HCT116 (cell line): ENCODE measurements at regions not wholly inside any gene's neighbourhood (a gene's known extent, or its start where the extent isn't known, plus 50 kb on each side); places are given as distances from the start of the nearest gene placed in this dataset.

Source experiments
- ATAC-seq: fragments of 200-7000 bp; cut with Tn5 transposase; 2 replicates; pipeline ENCODE4 v1.9.1; 2020; ENCODE audit warnings: mild to moderate bottlenecking, moderate library complexity
- BruUV-seq: library from RNA; stranded (reverse); fragments of 400-500 nt; replicated peaks from 2 replicates; lab custom pipeline; 2021; lab: Mats Ljungman, UMichigan
- CTCF ChIA-PET: fragments of 300-600 bp; sonication (Branson Sonifier 250); formaldehyde crosslinking; loops from one replicate; lab custom pipeline; 2021; ENCODE audit warnings: antibody characterized with exemption; lab: Charles Lee
- POLR2A ChIA-PET: fragments of 300-600, 350-600 bp; sonication (Branson Sonifier 250); formaldehyde crosslinking; loops from one replicate; lab custom pipeline; 2021; ENCODE audit warnings: antibody characterized with exemption; lab: Charles Lee
- RAD21 ChIA-PET, 2 experiments: fragments of 300-600 bp; sonication (Branson Sonifier 250); formaldehyde crosslinking; loops; one replicate each; lab custom pipeline; 2023; ENCODE audit warnings: low total read pairs in 2 of 2; ENCODE audit not compliant: uncharacterized antibody in 2 of 2, unreplicated experiment in 2 of 2, low non-redundant PET in 1 of 2; lab: Charles Lee
- DNase-seq: peaks from one replicate; pipeline ENCODE4 v3.0.0-alpha.2; 2010; ENCODE audit warnings: low read depth, low spot score
- H2AFZ ChIP-seq: fragments of 200-600 bp; shearing (Covaris generic), sonication (generic); 2 replicates; pipeline ENCODE4 v1.6.1; 2017; ENCODE audit warnings: low read depth, mixed run types, mixed read lengths, antibody characterized with exemption, low read length; ENCODE audit not compliant: poor library complexity, severe bottlenecking
- H3K27ac ChIP-seq: 2 replicates; pipeline ENCODE4 v1.5.1; 2012; ENCODE audit warnings: low read depth, low read length
- H3K27me3 ChIP-seq: fragments of 200-600 bp; sonication (generic); 2 replicates; pipeline ENCODE4 v1.6.1; 2016; ENCODE audit warnings: mixed run types, low read length, mixed read lengths; ENCODE audit not compliant: insufficient read depth
- H3K36me3 ChIP-seq, 2 experiments: fragments of 200-500 bp in 1 of 2; fragments of 200-600 bp in 1 of 2; sonication (Bioruptor generic) in 1 of 2; sonication (generic) in 1 of 2; 2 replicates each; pipeline versions ENCODE4 v1.5.1 to v1.6.1; 2014 to 2016; ENCODE audit warnings: low read length in 2 of 2, inconsistent platforms in 1 of 2, mixed read lengths in 1 of 2, mixed run types in 1 of 2; ENCODE audit not compliant: insufficient read depth in 2 of 2, control insufficient read depth in 1 of 2
- H3K4me1 ChIP-seq, 2 experiments: fragments of 200-600 bp in 1 of 2; sonication (generic) in 1 of 2; 2 replicates each; pipeline versions ENCODE4 v1.5.1 to v1.6.1; 2012 to 2017; ENCODE audit warnings: low read length in 2 of 2, inconsistent platforms in 1 of 2, mild to moderate bottlenecking in 1 of 2, mixed read lengths in 1 of 2, mixed run types in 1 of 2, moderate library complexity in 1 of 2; ENCODE audit not compliant: insufficient read depth in 2 of 2, control insufficient read depth in 1 of 2
- H3K4me2 ChIP-seq: fragments of 200-600 bp; sonication (generic); 2 replicates; pipeline ENCODE4 v1.6.1; 2017; ENCODE audit warnings: mixed run types, low read length, mixed read lengths
- H3K4me3 ChIP-seq, 2 experiments: fragments of 200-600 bp in 1 of 2; sonication (generic) in 1 of 2; replicated peaks in 1 of 2; 2 replicates each; pipeline ENCODE4 v1.5.1; 2011 to 2016; ENCODE audit warnings: low read length in 2 of 2, control low read depth in 1 of 2, low read depth in 1 of 2, mild to moderate bottlenecking in 1 of 2, mixed read lengths in 1 of 2, mixed run types in 1 of 2
- H3K79me2 ChIP-seq: fragments of 200-600 bp; sonication (generic); 2 replicates; pipeline ENCODE4 v1.6.1; 2017; ENCODE audit warnings: mild to moderate bottlenecking, mixed run types, low read length, moderate library complexity, mixed read lengths; ENCODE audit not compliant: insufficient read depth
- H3K9ac ChIP-seq: fragments of 200-600 bp; sonication (generic); 2 replicates; pipeline ENCODE4 v1.6.1; 2016; ENCODE audit warnings: low read length, mixed read lengths
- H3K9me2 ChIP-seq: fragments of 200-600 bp; sonication (generic), shearing (Covaris generic); 2 replicates; pipeline ENCODE4 v1.6.1; 2017; ENCODE audit warnings: mixed run types, mild to moderate bottlenecking, moderate library complexity; ENCODE audit not compliant: insufficient read depth
- H3K9me3 ChIP-seq, 2 experiments: fragments of 200-500 bp in 1 of 2; fragments of 200-600 bp in 1 of 2; sonication (Bioruptor generic) in 1 of 2; sonication (generic) in 1 of 2; 2 replicates each; pipeline ENCODE4 v1.6.1; 2014 to 2017; ENCODE audit warnings: low read length in 2 of 2, mixed read lengths in 2 of 2, inconsistent platforms in 1 of 2, low read depth in 1 of 2, mild to moderate bottlenecking in 1 of 2, mixed run types in 1 of 2, moderate library complexity in 1 of 2; ENCODE audit not compliant: control insufficient read depth in 1 of 2, insufficient read depth in 1 of 2
- H4K20me1 ChIP-seq: fragments of 200-600 bp; sonication (generic), shearing (Covaris generic); 2 replicates; pipeline ENCODE4 v1.6.1; 2017; ENCODE audit warnings: mixed run types, mild to moderate bottlenecking, moderate library complexity; ENCODE audit not compliant: insufficient read depth
- CEBPB ChIP-seq: IDR thresholded peaks from 2 replicates; pipeline ENCODE4 v1.6.1; 2012; ENCODE audit warnings: low read depth
- EGR1 ChIP-seq: IDR thresholded peaks from 2 replicates; pipeline ENCODE4 v1.6.1; 2012; ENCODE audit warnings: low read depth
- SIN3A ChIP-seq: IDR thresholded peaks from 2 replicates; pipeline ENCODE4 v1.6.1; 2012; ENCODE audit warnings: low read depth
- SP1 ChIP-seq: IDR thresholded peaks from 2 replicates; pipeline ENCODE4 v1.6.1; 2012; ENCODE audit warnings: low read depth
- TCF7L2 ChIP-seq: IDR thresholded peaks from 2 replicates; pipeline ENCODE4 v1.7.0; 2011; ENCODE audit warnings: borderline replicate concordance, inconsistent platforms; ENCODE audit not compliant: insufficient read depth, insufficient read length; ENCODE audit errors: extremely low read depth
- ZNF274 ChIP-seq: fragments of 200-500 bp; sonication (Bioruptor generic); IDR thresholded peaks from 2 replicates; pipeline ENCODE4 v1.6.1; 2014; ENCODE audit warnings: mild to moderate bottlenecking, low read depth, low read length, inconsistent platforms
- intact Hi-C: fragments of 100-400 bp; cut with micrococcal nuclease; formaldehyde crosslinking; loops from 2 replicates; pipeline ENCODE4 v1.10.0; 2022
- TF ChIP-seq, protein P1 (sequence below), 3 experiments: fragments of 200-600 bp in 1 of 3; sonication (generic) in 1 of 3; IDR thresholded peaks in 2 of 3; conservative IDR thresholded peaks in 1 of 3; 2 replicates each; pipeline ENCODE4 v1.5.1; 2012 to 2017; ENCODE audit warnings: low read depth in 2 of 3, low read length in 2 of 3, antibody characterized with exemption in 1 of 3, borderline replicate concordance in 1 of 3, control low read depth in 1 of 3, mild to moderate bottlenecking in 1 of 3, mixed read lengths in 1 of 3, mixed run types in 1 of 3, moderate library complexity in 1 of 3; ENCODE audit not compliant: insufficient read depth in 1 of 3
- TF ChIP-seq, protein P2 (sequence below): IDR thresholded peaks from 2 replicates; pipeline ENCODE4 v1.6.1; 2012; ENCODE audit warnings: low read depth

DNA sequence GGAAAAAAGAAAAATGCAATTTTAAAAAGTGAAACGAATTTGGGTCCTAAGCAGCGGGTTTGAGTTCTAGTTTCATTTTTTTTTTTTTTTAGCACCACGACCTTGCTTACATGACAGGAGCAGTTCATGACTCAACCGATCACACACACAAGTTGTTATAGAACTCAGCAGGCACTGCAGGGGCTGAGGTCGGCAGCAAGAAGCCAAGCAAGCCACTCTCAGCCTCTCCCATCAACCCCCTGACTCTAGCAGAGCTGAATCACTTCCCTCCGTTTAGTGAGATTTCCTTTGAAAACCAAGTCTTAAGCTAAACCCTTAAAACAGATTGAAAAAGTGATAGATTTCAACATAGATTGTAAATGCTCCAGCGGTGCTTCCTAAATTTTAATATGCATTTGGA is 520.8 kb downstream of the HAPSTR1 start:
- ChIA-PET CTCF (no interaction called here), RAD21 (no interaction called here), POLR2A (no interaction called here)
- Histone ChIP-seq H3K4me1 (no peaks in the 10 kb centered on the region), H3K36me3 (no peaks in the 10 kb centered on the region), H3K79me2 (no peaks in the 10 kb centered on the region), H3K9me3 (no peaks in the 10 kb centered on the region), H3K4me2 (no peak overlapping the region), H3K4me3 (no peak overlapping the region), H3K9ac (no peak overlapping the region), H3K27me3 (peaks cover 5% of the 10 kb centered on the region; the same call in 1 of the 2 replicates), H3K9me2 (no peaks in the 10 kb centered on the region), H3K27ac (no peak overlapping the region), H4K20me1 (no peaks in the 10 kb centered on the region), H2AFZ (no peak overlapping the region)
- intact Hi-C loops, result no loop called here
- TF ChIP-seq ZNF274, result no peak
- TF ChIP-seq, protein P1, sequence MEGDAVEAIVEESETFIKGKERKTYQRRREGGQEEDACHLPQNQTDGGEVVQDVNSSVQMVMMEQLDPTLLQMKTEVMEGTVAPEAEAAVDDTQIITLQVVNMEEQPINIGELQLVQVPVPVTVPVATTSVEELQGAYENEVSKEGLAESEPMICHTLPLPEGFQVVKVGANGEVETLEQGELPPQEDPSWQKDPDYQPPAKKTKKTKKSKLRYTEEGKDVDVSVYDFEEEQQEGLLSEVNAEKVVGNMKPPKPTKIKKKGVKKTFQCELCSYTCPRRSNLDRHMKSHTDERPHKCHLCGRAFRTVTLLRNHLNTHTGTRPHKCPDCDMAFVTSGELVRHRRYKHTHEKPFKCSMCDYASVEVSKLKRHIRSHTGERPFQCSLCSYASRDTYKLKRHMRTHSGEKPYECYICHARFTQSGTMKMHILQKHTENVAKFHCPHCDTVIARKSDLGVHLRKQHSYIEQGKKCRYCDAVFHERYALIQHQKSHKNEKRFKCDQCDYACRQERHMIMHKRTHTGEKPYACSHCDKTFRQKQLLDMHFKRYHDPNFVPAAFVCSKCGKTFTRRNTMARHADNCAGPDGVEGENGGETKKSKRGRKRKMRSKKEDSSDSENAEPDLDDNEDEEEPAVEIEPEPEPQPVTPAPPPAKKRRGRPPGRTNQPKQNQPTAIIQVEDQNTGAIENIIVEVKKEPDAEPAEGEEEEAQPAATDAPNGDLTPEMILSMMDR (IDR thresholded peaks at IDR 0.05 in 2 of 3, conservative IDR thresholded peaks at IDR 0.05 in 1 of 3; ENCODE audit: borderline replicate concordance in 1 of 3, insufficient read depth in 1 of 3, low read depth in 2 of 3, low read length in 2 of 3), result no peak
- TF ChIP-seq, protein P2, sequence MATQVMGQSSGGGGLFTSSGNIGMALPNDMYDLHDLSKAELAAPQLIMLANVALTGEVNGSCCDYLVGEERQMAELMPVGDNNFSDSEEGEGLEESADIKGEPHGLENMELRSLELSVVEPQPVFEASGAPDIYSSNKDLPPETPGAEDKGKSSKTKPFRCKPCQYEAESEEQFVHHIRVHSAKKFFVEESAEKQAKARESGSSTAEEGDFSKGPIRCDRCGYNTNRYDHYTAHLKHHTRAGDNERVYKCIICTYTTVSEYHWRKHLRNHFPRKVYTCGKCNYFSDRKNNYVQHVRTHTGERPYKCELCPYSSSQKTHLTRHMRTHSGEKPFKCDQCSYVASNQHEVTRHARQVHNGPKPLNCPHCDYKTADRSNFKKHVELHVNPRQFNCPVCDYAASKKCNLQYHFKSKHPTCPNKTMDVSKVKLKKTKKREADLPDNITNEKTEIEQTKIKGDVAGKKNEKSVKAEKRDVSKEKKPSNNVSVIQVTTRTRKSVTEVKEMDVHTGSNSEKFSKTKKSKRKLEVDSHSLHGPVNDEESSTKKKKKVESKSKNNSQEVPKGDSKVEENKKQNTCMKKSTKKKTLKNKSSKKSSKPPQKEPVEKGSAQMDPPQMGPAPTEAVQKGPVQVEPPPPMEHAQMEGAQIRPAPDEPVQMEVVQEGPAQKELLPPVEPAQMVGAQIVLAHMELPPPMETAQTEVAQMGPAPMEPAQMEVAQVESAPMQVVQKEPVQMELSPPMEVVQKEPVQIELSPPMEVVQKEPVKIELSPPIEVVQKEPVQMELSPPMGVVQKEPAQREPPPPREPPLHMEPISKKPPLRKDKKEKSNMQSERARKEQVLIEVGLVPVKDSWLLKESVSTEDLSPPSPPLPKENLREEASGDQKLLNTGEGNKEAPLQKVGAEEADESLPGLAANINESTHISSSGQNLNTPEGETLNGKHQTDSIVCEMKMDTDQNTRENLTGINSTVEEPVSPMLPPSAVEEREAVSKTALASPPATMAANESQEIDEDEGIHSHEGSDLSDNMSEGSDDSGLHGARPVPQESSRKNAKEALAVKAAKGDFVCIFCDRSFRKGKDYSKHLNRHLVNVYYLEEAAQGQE, result no peak
- TF ChIP-seq SIN3A, result no peak
- TF ChIP-seq EGR1, result no peak
- no peak for TF ChIP-seq CEBPB
- no peak for TF ChIP-seq SP1
- TF ChIP-seq TCF7L2, result no peak
- no peak for ATAC-seq
- BruUV-seq, result no TSS peak
- DNase-seq, result no peak
